ENCODE measurements at regions not wholly inside any gene's neighbourhood (a gene's known extent, or its start where the extent isn't known, plus 50 kb on each side); places are given as distances from the start of the nearest gene placed in this dataset.

- no peak overlapping the region for H3K4me3 ChIP-seq (ENCODE audit: low read length)
- TF ChIP-seq CTCF (conservative IDR thresholded peaks at IDR 0.05; ENCODE audit: low read depth, low read length): no peak
- DNase-seq (ENCODE audit: low read depth): no peak
Measured at GRCh38 chr5:53309653-53310052, 170.8 kb upstream of the FST start.

- DNase-seq (ENCODE audit: low read depth): no peak
- H3K4me3 ChIP-seq (ENCODE audit: low read length): no peak overlapping the region
- no peak for TF ChIP-seq CTCF (conservative IDR thresholded peaks at IDR 0.05; ENCODE audit: low read depth, low read length)
Measured at GRCh38 chr5:53311681-53312080, 168.7 kb upstream of the FST start.

- H3K4me3 ChIP-seq (ENCODE audit: low read length): no peak overlapping the region
- DNase-seq (ENCODE audit: low read depth): no peak
- TF ChIP-seq CTCF (conservative IDR thresholded peaks at IDR 0.05; ENCODE audit: low read depth, low read length): no peak
Measured at GRCh38 chr5:53313145-53313544, 167.3 kb upstream of the FST start.

GRCh38 chr5:53318303-53318702 is 162.1 kb upstream of the FST start:
- TF ChIP-seq CTCF (conservative IDR thresholded peaks at IDR 0.05; ENCODE audit: low read depth, low read length): no peak
- DNase-seq (ENCODE audit: low read depth): no peak
- H3K4me3 ChIP-seq (ENCODE audit: low read length): no peak overlapping the region

GRCh38 chr5:53319315-53319714 is 161.1 kb upstream of the FST start:
- no peak for TF ChIP-seq CTCF (conservative IDR thresholded peaks at IDR 0.05; ENCODE audit: low read depth, low read length)
- no peak overlapping the region for H3K4me3 ChIP-seq (ENCODE audit: low read length)
- no peak for DNase-seq (ENCODE audit: low read depth)

- TF ChIP-seq CTCF (conservative IDR thresholded peaks at IDR 0.05; ENCODE audit: low read depth, low read length): no peak
- no peak overlapping the region for H3K4me3 ChIP-seq (ENCODE audit: low read length)
- DNase-seq (ENCODE audit: low read depth): no peak
Measured at GRCh38 chr5:53321073-53321472, 159.4 kb upstream of the FST start.

GRCh38 chr5:53321721-53322120 is 158.7 kb upstream of the FST start:
- H3K4me3 ChIP-seq (ENCODE audit: low read length): no peak overlapping the region
- TF ChIP-seq CTCF (conservative IDR thresholded peaks at IDR 0.05; ENCODE audit: low read depth, low read length): no peak
- DNase-seq (ENCODE audit: low read depth): no peak

Data from retinal pigment epithelial cell (primary cell).